Nephron (organoid): ENCODE measurements at regions not wholly inside any gene's neighbourhood (a gene's known extent, or its start where the extent isn't known, plus 50 kb on each side); places are given as distances from the start of the nearest gene placed in this dataset.
"Not testable (repeated sequence)": the region's sequence is repeated elsewhere in the genome, so short reads cannot be mapped to it uniquely, and the experiment has no call there.

Experiments
- H3K27ac Mint-ChIP-seq, 3 experiments: 2 replicates each; pipeline ENCODE4 v1.8.0; 2020; ENCODE audit warnings: mixed read lengths in 3 of 3, mild to moderate bottlenecking in 2 of 3, moderate library complexity in 1 of 3
- H3K27me3 Mint-ChIP-seq: 2 replicates; pipeline ENCODE4 v1.8.0; 2021; ENCODE audit warnings: low read depth, mild to moderate bottlenecking, moderate library complexity, mixed read lengths
- H3K36me3 Mint-ChIP-seq: 2 replicates; pipeline ENCODE4 v1.8.0; 2020; ENCODE audit warnings: low read depth, mixed read lengths
- H3K4me1 Mint-ChIP-seq: 2 replicates; pipeline ENCODE4 v1.8.0; 2020; ENCODE audit warnings: mixed read lengths
- H3K4me3 Mint-ChIP-seq, 3 experiments: 2 replicates each; pipeline ENCODE4 v1.8.0; 2020; ENCODE audit warnings: mild to moderate bottlenecking in 3 of 3, mixed read lengths in 3 of 3, moderate library complexity in 2 of 3
- H3K9me3 Mint-ChIP-seq: 2 replicates; pipeline ENCODE4 v1.8.0; 2020; ENCODE audit warnings: mixed read lengths

DNA sequence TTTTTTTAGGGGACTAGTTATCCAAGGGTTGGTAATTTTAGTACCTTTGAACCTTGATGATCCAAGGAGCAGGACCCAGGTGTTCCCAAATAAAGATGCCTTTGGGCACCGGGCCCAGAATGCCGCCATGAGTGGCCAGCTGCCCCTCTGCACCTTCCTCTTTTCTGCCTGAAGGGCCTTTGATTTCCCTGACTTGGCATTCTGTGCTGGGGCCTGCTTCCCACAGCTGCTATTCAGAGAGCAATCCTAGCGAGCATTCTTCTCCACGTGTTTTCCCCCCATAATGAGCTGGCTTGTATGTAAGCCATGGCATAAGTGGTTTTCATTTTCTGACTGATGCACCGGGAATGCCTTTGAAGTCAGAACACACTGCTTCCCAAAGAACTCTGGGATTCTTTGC lies 77.6 kb upstream of the FAM72C start:
- not testable (repeated sequence) for H3K4me3 Mint-ChIP-seq, H3K27ac Mint-ChIP-seq, H3K9me3 Mint-ChIP-seq, H3K36me3 Mint-ChIP-seq, H3K4me1 Mint-ChIP-seq, H3K27me3 Mint-ChIP-seq

GRCh38 chr1:144046645-144047044 lies 74.9 kb upstream of the FAM72C start:
- not testable (repeated sequence) for H3K9me3 Mint-ChIP-seq, H3K4me3 Mint-ChIP-seq, H3K27ac Mint-ChIP-seq, H3K4me1 Mint-ChIP-seq, H3K36me3 Mint-ChIP-seq, H3K27me3 Mint-ChIP-seq

GRCh38 chr1:144045751-144046546 lies 74.2 kb upstream of the FAM72C start:
- H3K27me3 Mint-ChIP-seq, H3K4me3 Mint-ChIP-seq, H3K9me3 Mint-ChIP-seq: not testable (repeated sequence)

DNA sequence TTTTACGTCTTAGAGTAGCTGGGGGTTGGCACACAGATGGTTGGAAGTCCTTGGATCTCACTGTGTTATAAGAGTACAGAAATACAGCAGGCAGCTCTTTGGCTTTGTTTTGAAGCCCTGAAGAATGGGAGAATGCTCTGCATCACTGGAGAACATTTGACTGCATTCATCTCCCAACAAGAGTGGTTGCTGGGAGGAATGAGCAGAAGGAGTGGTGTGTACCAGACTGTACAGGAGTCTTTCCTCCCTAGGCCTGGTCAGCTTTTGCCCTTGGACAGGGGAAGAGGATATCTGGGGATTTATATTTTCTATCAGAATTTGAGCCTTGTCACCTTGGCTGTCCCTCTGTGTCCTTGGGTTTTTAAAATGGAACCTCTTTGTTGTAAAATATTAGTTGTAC lies 70.5 kb upstream of the FAM72C start:
- H3K4me1 Mint-ChIP-seq, H3K4me3 Mint-ChIP-seq, H3K9me3 Mint-ChIP-seq, H3K27ac Mint-ChIP-seq, H3K27me3 Mint-ChIP-seq, H3K36me3 Mint-ChIP-seq: not testable (repeated sequence)

More at GRCh38 chr1:144045751-144046546, 74.2 kb upstream of the FAM72C start:
- H3K4me1 Mint-ChIP-seq, H3K36me3 Mint-ChIP-seq, H3K27ac Mint-ChIP-seq: not testable (repeated sequence)

- not testable (repeated sequence) for H3K4me1 Mint-ChIP-seq, H3K36me3 Mint-ChIP-seq, H3K9me3 Mint-ChIP-seq, H3K27me3 Mint-ChIP-seq, H3K4me3 Mint-ChIP-seq, H3K27ac Mint-ChIP-seq
Observed at GRCh38 chr1:144040293-144040692, 68.5 kb upstream of the FAM72C start.

- H3K36me3 Mint-ChIP-seq, H3K27ac Mint-ChIP-seq, H3K4me3 Mint-ChIP-seq, H3K9me3 Mint-ChIP-seq, H3K27me3 Mint-ChIP-seq, H3K4me1 Mint-ChIP-seq: not testable (repeated sequence)
Observed at GRCh38 chr1:144034045-144034444, 62.3 kb upstream of the FAM72C start.

DNA sequence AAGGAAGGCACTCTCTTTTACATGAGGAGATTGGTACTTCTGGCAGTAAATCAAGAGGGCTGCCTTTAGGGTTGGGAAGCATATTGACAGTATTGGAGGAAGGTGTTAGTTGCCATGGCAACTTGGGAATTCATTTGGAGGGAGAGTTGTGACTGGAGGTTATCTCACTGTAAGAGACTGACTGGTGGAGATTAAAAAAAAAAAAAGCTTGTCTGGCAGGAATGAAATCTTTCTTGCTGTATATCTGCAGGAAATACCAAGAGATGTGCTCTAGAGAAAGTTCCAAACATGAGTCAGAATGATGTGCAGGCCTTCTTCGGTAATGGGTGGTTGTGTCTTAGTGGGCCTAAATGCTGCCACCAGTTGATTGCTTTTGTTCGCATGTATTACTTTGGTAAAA lies 59.8 kb upstream of the FAM72C start:
- not testable (repeated sequence) for H3K9me3 Mint-ChIP-seq, H3K4me3 Mint-ChIP-seq, H3K4me1 Mint-ChIP-seq, H3K27me3 Mint-ChIP-seq, H3K27ac Mint-ChIP-seq, H3K36me3 Mint-ChIP-seq

DNA sequence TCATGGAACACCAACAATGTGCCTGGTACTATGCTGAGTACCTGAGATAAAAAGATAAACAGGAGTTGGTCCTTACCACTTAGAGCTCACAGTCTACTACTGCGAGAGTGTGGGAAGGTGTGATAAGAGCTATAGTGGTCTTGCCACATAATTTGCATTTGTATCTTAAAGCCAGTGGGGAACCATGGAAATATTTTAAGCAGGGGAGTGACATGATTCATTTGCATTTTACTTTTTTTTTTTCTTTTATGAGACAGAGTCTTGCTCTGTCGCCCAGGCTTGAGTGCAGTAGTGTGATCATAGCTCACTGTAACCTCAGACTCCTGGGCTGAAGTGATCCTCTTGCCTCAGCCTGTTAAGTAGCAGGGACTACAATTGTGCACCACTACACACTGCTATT lies 54.2 kb upstream of the FAM72C start:
- not testable (repeated sequence) for H3K27me3 Mint-ChIP-seq, H3K27ac Mint-ChIP-seq, H3K9me3 Mint-ChIP-seq, H3K4me3 Mint-ChIP-seq, H3K36me3 Mint-ChIP-seq, H3K4me1 Mint-ChIP-seq

GRCh38 chr1:144021690-144022384 lies 50.1 kb upstream of the FAM72C start:
- H3K27me3 Mint-ChIP-seq, H3K9me3 Mint-ChIP-seq, H3K4me1 Mint-ChIP-seq, H3K36me3 Mint-ChIP-seq, H3K27ac Mint-ChIP-seq, H3K4me3 Mint-ChIP-seq: not testable (repeated sequence)
